ENCODE measurements at regions not wholly inside any gene's neighbourhood (a gene's known extent, or its start where the extent isn't known, plus 50 kb on each side); places are given as distances from the start of the nearest gene placed in this dataset.

DNA sequence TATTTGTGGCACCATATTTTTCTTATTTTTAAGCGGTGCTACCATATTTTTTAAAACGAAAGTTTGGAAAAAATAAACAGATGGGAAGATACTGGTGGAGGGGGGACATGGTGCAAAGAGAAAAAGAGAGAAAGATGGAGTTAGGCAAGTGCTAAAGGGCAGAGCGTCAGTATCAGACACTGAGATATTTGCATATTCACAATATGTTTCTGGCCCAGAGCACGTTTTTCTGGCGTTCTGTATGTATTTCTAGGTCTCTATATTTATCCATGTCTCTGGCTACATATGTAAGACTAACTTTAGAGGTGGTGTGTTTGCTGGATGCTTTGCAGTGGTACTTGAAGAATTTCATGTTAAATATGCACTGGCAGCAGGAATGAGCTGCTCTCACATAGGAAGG, 414.0 kb downstream of the TLE4 start:
- TF ChIP-seq CTCF (IDR thresholded peaks at IDR 0.05), result no peak
- no peak for TF ChIP-seq POLR2A (IDR thresholded peaks at IDR 0.05)

Data from body of pancreas (tissue), 4 donors.